SK-N-SH (cell line): ENCODE measurements at regions not wholly inside any gene's neighbourhood (a gene's known extent, or its start where the extent isn't known, plus 50 kb on each side); places are given as distances from the start of the nearest gene placed in this dataset.

Experiments
- CTCF ChIA-PET: fragments of 300-600, 350-600 bp; formaldehyde crosslinking; extraction: SDS; loops from one replicate; lab custom pipeline; 2021; lab: Yijun Ruan, JAX
- POLR2A ChIA-PET: fragments of 350-600 bp; sonication (Branson Sonifier 250); formaldehyde crosslinking; extraction: SDS; loops from one replicate; lab custom pipeline; 2020; ENCODE audit warnings: antibody characterized with exemption, inconsistent platforms; lab: Yijun Ruan, JAX
- DNase-seq: peaks from one replicate; pipeline ENCODE4 v3.0.0; 2012
- H2AFZ ChIP-seq: fragments of 200-600 bp; sonication (generic); 2 replicates; pipeline ENCODE4 v1.8.1; 2016; ENCODE audit warnings: antibody characterized with exemption, mild to moderate bottlenecking, low read depth
- H3F3A ChIP-seq: fragments of 200-600 bp; sonication (generic); replicated peaks from 2 replicates; pipeline ENCODE3; 2016; ENCODE audit warnings: antibody characterized with exemption, mild to moderate bottlenecking; ENCODE audit not compliant: insufficient read depth
- H3K27ac ChIP-seq, 2 experiments: fragments of 200-500 bp in 1 of 2; fragments of 200-600 bp in 1 of 2; sonication (Bioruptor generic) in 1 of 2; sonication (generic), shearing (Covaris generic) in 1 of 2; 2 replicates each; pipeline versions ENCODE4 v1.5.1 to v1.6.1; 2014 to 2016; ENCODE audit warnings: low read depth in 2 of 2, inconsistent platforms in 1 of 2, low read length in 1 of 2, mild to moderate bottlenecking in 1 of 2, mixed read lengths in 1 of 2
- H3K27me3 ChIP-seq: fragments of 200-600 bp; sonication (generic), shearing (Covaris generic); 2 replicates; pipeline ENCODE4 v1.6.1; 2016; ENCODE audit warnings: mixed run types; ENCODE audit not compliant: insufficient read depth
- H3K36me3 ChIP-seq, 2 experiments: fragments of 200-500 bp in 1 of 2; fragments of 200-600 bp in 1 of 2; sonication (Bioruptor generic) in 1 of 2; sonication (generic) in 1 of 2; replicated peaks in 1 of 2; 2 replicates each; pipeline versions ENCODE3 to v1.5.1; 2014 to 2016; ENCODE audit warnings: low read length in 1 of 2, mild to moderate bottlenecking in 1 of 2; ENCODE audit not compliant: insufficient read depth in 2 of 2, control insufficient read depth in 1 of 2
- H3K4me1 ChIP-seq, 2 experiments: fragments of 200-500 bp in 1 of 2; fragments of 200-600 bp in 1 of 2; sonication (Bioruptor generic) in 1 of 2; sonication (generic), shearing (Covaris generic) in 1 of 2; 2 replicates each; pipeline versions ENCODE4 v1.5.1 to v1.6.1; 2014 to 2016; ENCODE audit warnings: low read depth in 1 of 2, low read length in 1 of 2, mixed run types in 1 of 2; ENCODE audit not compliant: insufficient read depth in 2 of 2, control insufficient read depth in 1 of 2
- H3K4me2 ChIP-seq: fragments of 200-600 bp; sonication (generic), shearing (Covaris generic); 2 replicates; pipeline ENCODE4 v1.6.1; 2017; ENCODE audit warnings: mixed run types
- H3K4me3 ChIP-seq, 2 experiments: fragments of 200-500 bp in 1 of 2; fragments of 200-600 bp in 1 of 2; sonication (Bioruptor generic) in 1 of 2; sonication (generic), shearing (Covaris generic) in 1 of 2; 2 replicates each; pipeline versions ENCODE4 v1.5.1 to v1.8.1; 2014 to 2016; ENCODE audit warnings: low read depth in 2 of 2, inconsistent platforms in 1 of 2, low read length in 1 of 2, mild to moderate bottlenecking in 1 of 2, mixed read lengths in 1 of 2, moderate library complexity in 1 of 2
- H3K79me2 ChIP-seq: fragments of 200-600 bp; sonication (generic); 2 replicates; pipeline ENCODE4 v1.8.1; 2017; ENCODE audit warnings: mild to moderate bottlenecking; ENCODE audit not compliant: insufficient read depth
- H3K9ac ChIP-seq: fragments of 200-600 bp; sonication (generic); 2 replicates; pipeline ENCODE4 v1.6.1; 2017; ENCODE audit warnings: mixed run types
- H3K9me2 ChIP-seq: fragments of 200-600 bp; sonication (generic); 2 replicates; pipeline ENCODE4 v1.6.1; 2017; ENCODE audit warnings: mixed run types
- H3K9me3 ChIP-seq: fragments of 200-600 bp; sonication (generic); 2 replicates; pipeline ENCODE4 v1.6.1; 2017; ENCODE audit warnings: mixed run types, mild to moderate bottlenecking, moderate library complexity
- H4K20me1 ChIP-seq: fragments of 200-600 bp; sonication (generic); 2 replicates; pipeline ENCODE4 v1.6.1; 2017; ENCODE audit warnings: mild to moderate bottlenecking, mixed run types; ENCODE audit not compliant: insufficient read depth
- ELF1 ChIP-seq: IDR thresholded peaks from 2 replicates; pipeline ENCODE4 v1.4.0; 2012
- FOXJ3 ChIP-seq: sonication (generic); formaldehyde crosslinking; IDR thresholded peaks from 2 replicates; pipeline ENCODE4 v1.5.1; 2020; ENCODE audit warnings: mild to moderate bottlenecking, missing genetic modification reagents
- MEF2A ChIP-seq: IDR thresholded peaks from 2 replicates; pipeline ENCODE4 v1.4.0; 2012; ENCODE audit warnings: low read depth, borderline replicate concordance
- NFIC ChIP-seq: IDR thresholded peaks from 2 replicates; pipeline ENCODE4 v1.4.0; 2012; ENCODE audit warnings: borderline replicate concordance
- NRF1 ChIP-seq: IDR thresholded peaks from 2 replicates; pipeline ENCODE4 v1.6.1; 2012; ENCODE audit warnings: low read depth, mild to moderate bottlenecking, low read length
- RAD21 ChIP-seq: IDR thresholded peaks from 2 replicates; pipeline ENCODE4 v1.6.1; 2012; ENCODE audit warnings: mild to moderate bottlenecking, low read length
- RCOR1 ChIP-seq: fragments of 150-350 bp; IDR thresholded peaks from 2 replicates; pipeline ENCODE4 v1.6.1; 2017; ENCODE audit warnings: antibody characterized with exemption, low read length
- REST ChIP-seq: IDR thresholded peaks from 2 replicates; pipeline ENCODE4 v1.6.1; 2012; ENCODE audit warnings: mild to moderate bottlenecking, low read depth, low read length, moderate library complexity
- RFX5 ChIP-seq: IDR thresholded peaks from 2 replicates; pipeline ENCODE4 v1.6.1; 2012; ENCODE audit warnings: mild to moderate bottlenecking, improper control_type of control experiment, low read length
- SMC3 ChIP-seq: IDR thresholded peaks from 2 replicates; pipeline ENCODE4 v1.6.1; 2012; ENCODE audit warnings: low read depth, low read length, improper control_type of control experiment
- TAF1 ChIP-seq: IDR thresholded peaks from 2 replicates; pipeline ENCODE4 v1.6.1; 2012; ENCODE audit warnings: low read depth, mild to moderate bottlenecking, low read length, moderate library complexity, borderline replicate concordance
- USF1 ChIP-seq: IDR thresholded peaks from 2 replicates; pipeline ENCODE4 v1.4.0; 2012; ENCODE audit warnings: low read depth, borderline replicate concordance
- USF2 ChIP-seq: fragments of 150-350 bp; IDR thresholded peaks from 2 replicates; pipeline ENCODE4 v1.6.1; 2017; ENCODE audit warnings: antibody characterized with exemption, low read length, low read depth, borderline replicate concordance
- WGBS: methylation state at CpG from one replicate; pipeline ENCODE4 v1.1.6; 2017; ENCODE audit warnings: low lambda C conversion rate; 5-methylcytosine and 5-hydroxymethylcytosine counted together

- no peak for TF ChIP-seq ELF1
- ChIA-PET CTCF (interaction anchor here (1.0 kb wide), 1 partner anchor 172 kb away, joined by 4 read pairs; no protein-coding TSS in a partner anchor), POLR2A (no interaction called here)
- no peaks in the 10 kb centered on the region for H3K36me3 ChIP-seq
- H4K20me1 ChIP-seq: no peaks in the 10 kb centered on the region
- H2AFZ ChIP-seq: no peak overlapping the region
- no peak overlapping the region for H3K4me2 ChIP-seq
- H3K4me3 ChIP-seq: no peak overlapping the region
- DNase-seq: no peak
- H3K9me3 ChIP-seq: no peaks in the 10 kb centered on the region
- H3K4me1 ChIP-seq: peaks cover 0 to 5% of the 10 kb centered on the region in 2 experiments; a peak in 1 of 4 replicates
- no peaks in the 10 kb centered on the region for H3K9me2 ChIP-seq
- no peaks in the 10 kb centered on the region for H3K79me2 ChIP-seq
- WGBS: 79% methylated on average over 10 of the region's 19 CpGs
- no peaks in the 10 kb centered on the region for H3K27me3 ChIP-seq
- no peak overlapping the region for H3K27ac ChIP-seq
- H3K9ac ChIP-seq: no peak overlapping the region
- no peaks in the 10 kb centered on the region for H3F3A ChIP-seq
These were observed 171.8 kb downstream of the OLFM1 start for GRCh38 chr9:135259273-135259672.

- WGBS: 58% methylated on average over 35 of the region's 35 CpGs
- Histone ChIP-seq H3F3A (no peaks in the 10 kb centered on the region), H3K9me3 (no peaks in the 10 kb centered on the region), H3K36me3 (no peaks in the 10 kb centered on the region), H3K27ac (no peak overlapping the region), H3K9me2 (no peaks in the 10 kb centered on the region), H3K4me2 (no peak overlapping the region), H3K9ac (no peak overlapping the region), H3K27me3 (no peaks in the 10 kb centered on the region), H2AFZ (no peak overlapping the region), H3K4me1 (peaks cover 0 to 5% of the 10 kb centered on the region in 2 experiments; a peak in 1 of 4 replicates), H3K4me3 (no peak overlapping the region), H4K20me1 (no peaks in the 10 kb centered on the region)
- ChIA-PET CTCF (interaction anchor here (1.0 to 1.2 kb wide), 2 partner anchors 76 to 174 kb away, joined by 3 to 4 read pairs; no protein-coding TSS in a partner anchor), POLR2A (no interaction called here)
- DNase-seq: no peak
- TF ChIP-seq MEF2A (no peak), NFIC (no peak), NRF1 (no peak), RAD21 (no peak), USF1 (no peak), RCOR1 (no peak), SMC3 (no peak)
- TF ChIP-seq, all 33 proteins: peak for 0
- H3K79me2 ChIP-seq: no peaks in the 10 kb centered on the region
These were observed 173.0 kb downstream of the OLFM1 start for GRCh38 chr9:135260221-135261180.

GRCh38 chr9:135262248-135262647, 174.8 kb downstream of the OLFM1 start:
- WGBS: 36% methylated on average over 3 of the region's 7 CpGs
- DNase-seq: no peak
- no peak overlapping the region for H3K27ac ChIP-seq
- H3K79me2 ChIP-seq: no peaks in the 10 kb centered on the region
- H3K4me3 ChIP-seq: no peak overlapping the region
- H2AFZ ChIP-seq: no peak overlapping the region
- no peaks in the 10 kb centered on the region for H3K36me3 ChIP-seq
- H3K9ac ChIP-seq: no peak overlapping the region
- no peaks in the 10 kb centered on the region for H3F3A ChIP-seq
- POLR2A ChIA-PET: no interaction called here
- no peak overlapping the region for H3K4me2 ChIP-seq
- CTCF ChIA-PET: no interaction called here
- H3K9me3 ChIP-seq: no peaks in the 10 kb centered on the region
- H3K4me1 ChIP-seq: peaks cover 0 to 3% of the 10 kb centered on the region in 2 experiments; a peak in 1 of 4 replicates
- H4K20me1 ChIP-seq: no peaks in the 10 kb centered on the region
- TF ChIP-seq RFX5: no peak
- TF ChIP-seq RAD21: no peak
- TF ChIP-seq USF2: no peak
- TF ChIP-seq MEF2A: no peak
- TF ChIP-seq REST: no peak
- TF ChIP-seq TAF1: no peak
- no peak for TF ChIP-seq FOXJ3
- H3K27me3 ChIP-seq: no peaks in the 10 kb centered on the region
- no peaks in the 10 kb centered on the region for H3K9me2 ChIP-seq
